Thyroid gland (tissue), 4 donors: ENCODE measurements at regions not wholly inside any gene's neighbourhood (a gene's known extent, or its start where the extent isn't known, plus 50 kb on each side); places are given as distances from the start of the nearest gene placed in this dataset.
"Not testable (repeated sequence)": the region's sequence is repeated elsewhere in the genome, so short reads cannot be mapped to it uniquely, and the experiment has no call there.

Source experiments
- CTCF ChIP-seq, 6 experiments: fragments of 200-600 bp in 3 of 6; fragments of 450-650 bp in 3 of 6; sonication (generic) in 3 of 6; IDR thresholded peaks; one replicate each; pipeline ENCODE4 v1.5.1; 2016 to 2019; ENCODE audit warnings: antibody characterized with exemption in 6 of 6, mild to moderate bottlenecking in 2 of 6, inconsistent platforms in 1 of 6, moderate library complexity in 1 of 6
- POLR2A ChIP-seq, 2 donors: fragments of 450-650 bp; IDR thresholded peaks; one replicate each; pipeline ENCODE4 v1.6.1; 2017; ENCODE audit warnings: antibody characterized with exemption in 2 of 2, mild to moderate bottlenecking in 2 of 2, moderate library complexity in 1 of 2

- not testable (repeated sequence) for TF ChIP-seq CTCF, POLR2A (IDR thresholded peaks at IDR 0.05)
These were observed 155.2 kb upstream of the TPTE start for GRCh38 chr21:10366210-10366609.
